LNCAP (cell line): ENCODE measurements at regions not wholly inside any gene's neighbourhood (a gene's known extent, or its start where the extent isn't known, plus 50 kb on each side); places are given as distances from the start of the nearest gene placed in this dataset.

ENCODE experiments used
- TF ChIP-seq, protein P1 (sequence below): fragments of 450-650 bp; IDR thresholded peaks from 2 replicates; pipeline ENCODE4 v1.5.1; 2017; ENCODE audit warnings: mild to moderate bottlenecking

DNA sequence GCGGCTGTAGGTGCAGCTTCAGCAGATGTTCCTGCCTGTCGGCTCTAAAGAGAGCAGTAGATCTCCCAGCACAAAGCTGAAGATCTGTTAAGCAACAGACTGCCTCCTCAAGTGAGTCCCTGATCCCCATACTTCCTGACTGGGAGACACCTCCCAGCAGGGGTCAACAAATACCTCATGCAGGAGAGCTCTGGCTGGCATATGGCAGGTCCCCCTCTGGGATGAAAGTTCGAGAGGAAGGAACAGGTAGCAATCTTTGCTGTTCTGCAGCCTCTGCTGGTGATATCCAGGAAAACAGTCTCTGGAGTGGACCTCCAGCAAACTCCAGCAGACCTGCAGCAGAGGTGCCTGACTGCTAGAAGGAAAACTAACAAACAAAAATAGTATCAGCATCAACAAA lies 337.1 kb upstream of the USP15 start:
- TF ChIP-seq, protein P1, sequence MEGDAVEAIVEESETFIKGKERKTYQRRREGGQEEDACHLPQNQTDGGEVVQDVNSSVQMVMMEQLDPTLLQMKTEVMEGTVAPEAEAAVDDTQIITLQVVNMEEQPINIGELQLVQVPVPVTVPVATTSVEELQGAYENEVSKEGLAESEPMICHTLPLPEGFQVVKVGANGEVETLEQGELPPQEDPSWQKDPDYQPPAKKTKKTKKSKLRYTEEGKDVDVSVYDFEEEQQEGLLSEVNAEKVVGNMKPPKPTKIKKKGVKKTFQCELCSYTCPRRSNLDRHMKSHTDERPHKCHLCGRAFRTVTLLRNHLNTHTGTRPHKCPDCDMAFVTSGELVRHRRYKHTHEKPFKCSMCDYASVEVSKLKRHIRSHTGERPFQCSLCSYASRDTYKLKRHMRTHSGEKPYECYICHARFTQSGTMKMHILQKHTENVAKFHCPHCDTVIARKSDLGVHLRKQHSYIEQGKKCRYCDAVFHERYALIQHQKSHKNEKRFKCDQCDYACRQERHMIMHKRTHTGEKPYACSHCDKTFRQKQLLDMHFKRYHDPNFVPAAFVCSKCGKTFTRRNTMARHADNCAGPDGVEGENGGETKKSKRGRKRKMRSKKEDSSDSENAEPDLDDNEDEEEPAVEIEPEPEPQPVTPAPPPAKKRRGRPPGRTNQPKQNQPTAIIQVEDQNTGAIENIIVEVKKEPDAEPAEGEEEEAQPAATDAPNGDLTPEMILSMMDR, result no peak

DNA sequence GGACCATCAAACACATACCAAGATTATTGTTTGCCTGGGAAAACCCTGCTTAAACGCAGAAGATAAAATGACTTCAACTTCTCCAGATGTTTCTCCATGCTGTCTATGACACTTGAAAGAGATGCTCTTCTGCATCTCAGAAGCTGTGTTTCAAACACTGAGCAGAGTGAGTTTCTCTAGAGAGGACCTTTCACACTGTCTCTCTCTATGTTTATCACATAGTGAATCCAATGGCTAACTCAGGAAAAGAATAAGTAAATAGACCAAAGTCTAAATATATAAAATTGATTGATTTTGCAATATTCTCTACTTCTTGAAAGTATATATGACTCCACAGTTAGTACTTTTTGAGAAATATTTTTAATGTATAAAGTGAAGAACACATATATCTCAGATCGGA lies 325.6 kb upstream of the USP15 start:
- TF ChIP-seq, protein P1, result no peak

DNA sequence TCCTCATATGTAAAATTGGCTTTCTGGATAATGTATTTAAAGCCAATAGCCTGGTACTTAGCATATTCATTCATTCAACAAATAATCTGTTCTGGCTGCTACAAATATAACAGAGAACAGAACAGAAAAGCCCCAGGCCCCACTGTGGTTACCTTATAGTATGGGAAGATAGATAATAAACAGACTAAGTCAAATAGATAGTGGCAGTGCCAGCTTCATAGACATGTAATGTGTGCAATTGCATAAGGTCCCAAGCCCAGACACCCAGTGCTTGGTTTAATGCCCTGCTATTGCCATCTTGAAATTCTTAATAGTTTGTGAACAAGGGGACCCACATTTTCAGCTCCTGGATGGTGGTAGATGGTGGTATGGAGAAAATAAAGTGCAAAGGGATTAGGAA lies 320.2 kb upstream of the USP15 start:
- TF ChIP-seq, protein P1, result no peak

DNA sequence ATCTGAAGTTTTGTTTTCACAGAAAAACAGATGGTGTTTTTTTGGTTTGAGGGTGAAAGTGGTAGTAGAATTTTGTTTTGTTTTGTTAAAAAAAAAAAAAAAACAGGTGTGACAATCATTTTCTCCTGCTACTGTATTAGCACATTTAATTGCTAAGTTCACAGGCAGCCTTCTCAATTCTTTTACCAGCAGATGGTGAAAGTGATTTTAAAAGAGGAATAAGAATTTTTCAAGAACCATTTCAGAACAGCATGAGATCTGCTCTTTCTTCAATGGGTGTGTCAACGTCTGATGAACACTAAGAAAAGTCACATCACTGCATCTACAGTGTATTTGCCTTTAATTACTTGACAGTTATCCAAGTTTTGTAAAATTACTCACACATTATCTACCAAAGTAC lies 303.7 kb upstream of the USP15 start:
- TF ChIP-seq, protein P1, result no peak

DNA sequence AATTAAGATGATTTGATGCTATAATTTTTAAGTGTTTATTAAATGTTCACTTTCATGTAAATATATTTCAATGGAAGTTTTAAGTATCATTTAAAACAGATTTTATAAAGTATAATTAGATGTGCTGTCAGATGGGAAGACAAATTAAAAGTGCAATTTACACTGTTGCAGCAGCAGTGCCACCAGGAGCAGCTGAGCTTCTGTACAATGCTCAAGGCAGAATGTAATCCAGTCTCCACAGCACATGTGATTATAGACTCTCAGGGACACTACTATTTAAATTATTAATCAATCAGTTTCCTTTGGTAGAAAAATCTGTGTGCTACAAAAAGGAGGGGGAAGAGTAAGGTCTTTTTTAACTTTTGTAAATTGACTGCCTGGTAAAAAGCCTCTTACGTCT lies 285.7 kb upstream of the USP15 start:
- TF ChIP-seq, protein P1, result no peak

DNA sequence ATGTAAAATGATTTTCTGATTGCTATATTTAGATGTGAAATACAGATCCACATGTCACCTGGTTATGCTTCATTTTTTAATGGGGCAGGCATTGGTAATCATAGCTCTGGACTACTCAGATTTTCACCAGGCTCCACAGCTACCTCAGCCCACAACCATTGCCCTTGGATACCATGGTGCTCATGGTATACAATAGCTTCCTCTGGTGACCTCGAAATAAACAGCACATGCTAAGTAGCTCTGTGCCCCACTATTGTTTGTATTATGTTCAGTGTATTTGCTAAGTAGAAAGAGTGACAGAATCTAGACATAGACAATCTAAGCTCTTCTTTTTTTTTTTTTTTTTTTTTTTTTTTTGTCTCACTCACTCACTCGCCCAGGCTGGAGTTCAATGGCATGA lies 274.4 kb upstream of the USP15 start:
- TF ChIP-seq, protein P1, result no peak

DNA sequence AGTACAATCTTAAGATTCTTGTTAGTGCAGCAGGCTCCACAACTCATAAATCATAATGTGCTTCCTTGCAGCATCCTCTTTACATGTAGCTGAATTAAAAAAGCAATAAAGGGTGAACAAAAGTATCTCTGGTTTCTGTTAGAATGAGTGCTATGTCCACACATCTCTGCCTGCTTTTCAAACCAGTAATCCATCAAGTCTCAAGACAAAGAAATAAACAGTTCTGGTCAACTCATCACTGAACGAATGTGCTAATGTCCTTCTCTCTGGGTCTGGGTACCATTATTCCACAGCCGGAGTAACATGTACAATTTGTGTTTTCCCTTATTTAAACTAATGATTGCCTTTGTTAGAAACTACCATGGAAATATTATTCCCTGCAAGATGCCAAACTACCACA lies 273.0 kb upstream of the USP15 start:
- TF ChIP-seq, protein P1, result no peak

DNA sequence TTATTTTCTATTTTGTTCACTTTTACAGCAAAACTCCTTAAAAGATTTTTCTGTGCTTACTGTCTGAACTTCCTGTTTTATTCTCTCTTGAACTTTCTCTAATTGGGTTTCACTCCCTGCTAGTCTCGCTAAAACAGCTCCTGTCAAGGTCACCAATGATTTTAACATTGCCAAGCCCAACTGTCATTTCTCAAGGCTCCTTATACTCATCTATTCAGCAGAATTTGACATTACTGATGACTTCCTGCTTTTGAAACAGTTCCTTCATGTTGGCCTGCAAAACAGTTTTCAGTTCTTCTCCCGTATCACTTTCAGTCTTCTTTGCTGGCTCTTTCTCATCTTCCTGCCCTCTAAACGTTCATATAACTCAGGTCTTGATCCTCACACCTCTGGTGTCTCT lies 268.5 kb upstream of the USP15 start:
- TF ChIP-seq, protein P1, result no peak
